Hindlimb muscle (tissue), 1 donor: ENCODE measurements at regions not wholly inside any gene's neighbourhood (a gene's known extent, or its start where the extent isn't known, plus 50 kb on each side); places are given as distances from the start of the nearest gene placed in this dataset.
"Not testable (repeated sequence)": the region's sequence is repeated elsewhere in the genome, so short reads cannot be mapped to it uniquely, and the experiment has no call there.

Experiments
- DNase-seq: peaks from one replicate; pipeline ENCODE4 v3.0.0-alpha.2; 2013

GRCh38 chr6:103001724-103002123, 1608.2 kb downstream of the GRIK2 start:
- DNase-seq = no peak

GRCh38 chr6:103000688-103001087, 1607.2 kb downstream of the GRIK2 start:
- no peak for DNase-seq

GRCh38 chr6:102995491-102995890, 1602.0 kb downstream of the GRIK2 start:
- DNase-seq = no peak

GRCh38 chr6:102994866-102995265, 1601.4 kb downstream of the GRIK2 start:
- no peak for DNase-seq

GRCh38 chr6:102986086-102986485, 1592.6 kb downstream of the GRIK2 start:
- DNase-seq = no peak

- DNase-seq = no peak
Measured at GRCh38 chr6:102984357-102984756, 1590.8 kb downstream of the GRIK2 start.

- DNase-seq = no peak
Measured at GRCh38 chr6:102981490-102982015, 1588.0 kb downstream of the GRIK2 start.

- DNase-seq = no peak
Measured at GRCh38 chr6:102980951-102981350, 1587.4 kb downstream of the GRIK2 start.

GRCh38 chr6:102961902-102962301, 1568.4 kb downstream of the GRIK2 start:
- no peak for DNase-seq

GRCh38 chr6:102950967-102951366, 1557.5 kb downstream of the GRIK2 start:
- no peak for DNase-seq

- no peak for DNase-seq
Measured at GRCh38 chr6:102944475-102944874, 1551.0 kb downstream of the GRIK2 start.

GRCh38 chr6:102942206-102942605, 1548.7 kb downstream of the GRIK2 start:
- no peak for DNase-seq

- DNase-seq = no peak
Measured at GRCh38 chr6:102936959-102937358, 1543.5 kb downstream of the GRIK2 start.

GRCh38 chr6:102928109-102928508, 1534.6 kb downstream of the GRIK2 start:
- no peak for DNase-seq

GRCh38 chr6:102918161-102918560, 1524.7 kb downstream of the GRIK2 start:
- DNase-seq = no peak

GRCh38 chr6:102911571-102911970, 1518.1 kb downstream of the GRIK2 start:
- DNase-seq = no peak

- not testable (repeated sequence) for DNase-seq
Measured at GRCh38 chr6:102910701-102911139, 1517.2 kb downstream of the GRIK2 start.

GRCh38 chr6:102907181-102907580, 1513.7 kb downstream of the GRIK2 start:
- no peak for DNase-seq

- DNase-seq = no peak
Measured at GRCh38 chr6:102902471-102902870, 1509.0 kb downstream of the GRIK2 start.

GRCh38 chr6:102895683-102896082, 1502.2 kb downstream of the GRIK2 start:
- no peak for DNase-seq

GRCh38 chr6:102885165-102885564, 1491.7 kb downstream of the GRIK2 start:
- DNase-seq = no peak

- no peak for DNase-seq
Measured at GRCh38 chr6:102853249-102853955, 1459.9 kb downstream of the GRIK2 start.

GRCh38 chr6:102848796-102849195, 1455.3 kb downstream of the GRIK2 start:
- DNase-seq = no peak

- DNase-seq = no peak
Measured at GRCh38 chr6:102848210-102848609, 1454.7 kb downstream of the GRIK2 start.

- DNase-seq = peak; percentile 3
Measured at GRCh38 chr6:102841060-102841459, 1447.6 kb downstream of the GRIK2 start.
